Liver (tissue), 3 donors: ENCODE measurements at regions not wholly inside any gene's neighbourhood (a gene's known extent, or its start where the extent isn't known, plus 50 kb on each side); places are given as distances from the start of the nearest gene placed in this dataset.

ENCODE experiments used
- NR2F2 ChIP-seq: IDR thresholded peaks from 2 replicates; pipeline ENCODE4 v1.6.1; 2016; ENCODE audit warnings: antibody characterized with exemption
- RXRA ChIP-seq, 2 donors: IDR thresholded peaks; 2 replicates each; pipeline ENCODE4 v1.6.1; 2017 to 2018; ENCODE audit warnings: antibody characterized with exemption in 2 of 2, mild to moderate bottlenecking in 1 of 2
- SP1 ChIP-seq: IDR thresholded peaks from 2 replicates; pipeline ENCODE4 v1.6.1; 2018; ENCODE audit warnings: antibody characterized with exemption, mild to moderate bottlenecking
- TAF1 ChIP-seq: conservative IDR thresholded peaks from 2 replicates; pipeline ENCODE4 v1.6.1; 2016; ENCODE audit warnings: antibody characterized with exemption, mild to moderate bottlenecking
- YY1 ChIP-seq: IDR thresholded peaks from 2 replicates; pipeline ENCODE4 v1.6.1; 2016; ENCODE audit warnings: antibody characterized with exemption, mild to moderate bottlenecking
- TF ChIP-seq, protein P1 (sequence below): fragments of 150-350 bp; IDR thresholded peaks from 2 replicates; pipeline ENCODE4 v1.5.1; 2017; ENCODE audit warnings: improper control_type of control experiment, low read depth, low read length; ENCODE audit not compliant: missing input control
- TF ChIP-seq, protein P2 (sequence below): IDR thresholded peaks from 2 replicates; pipeline ENCODE4 v1.6.1; 2016; ENCODE audit warnings: antibody characterized with exemption
- donor health status: healthy.
- donor health status: healthy.

DNA sequence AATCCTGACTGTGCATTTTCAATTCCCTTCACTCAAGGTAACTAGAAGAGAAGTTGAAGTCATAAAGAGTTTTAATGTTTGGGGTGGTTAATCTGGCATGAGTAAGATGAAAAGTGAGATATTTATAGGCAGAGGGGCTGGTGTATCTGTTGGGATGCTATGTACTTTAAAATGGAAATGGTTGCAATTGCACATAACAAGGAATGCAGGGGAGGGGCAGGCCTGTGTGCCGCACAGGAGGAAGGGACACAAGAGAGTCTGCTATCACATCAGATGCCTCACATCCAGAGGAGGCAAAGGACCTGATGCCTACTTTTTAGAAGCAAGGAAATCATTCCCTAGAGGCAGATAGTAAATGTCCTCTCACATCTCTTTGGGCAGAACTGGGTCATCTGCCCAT, 55.5 kb upstream of the OSMR start:
- TF ChIP-seq TAF1 (no peak), YY1 (no peak), SP1 (no peak), NR2F2 (no peak), RXRA (IDR thresholded peaks at IDR 0.05) (no peak)
- TF ChIP-seq, protein P1, sequence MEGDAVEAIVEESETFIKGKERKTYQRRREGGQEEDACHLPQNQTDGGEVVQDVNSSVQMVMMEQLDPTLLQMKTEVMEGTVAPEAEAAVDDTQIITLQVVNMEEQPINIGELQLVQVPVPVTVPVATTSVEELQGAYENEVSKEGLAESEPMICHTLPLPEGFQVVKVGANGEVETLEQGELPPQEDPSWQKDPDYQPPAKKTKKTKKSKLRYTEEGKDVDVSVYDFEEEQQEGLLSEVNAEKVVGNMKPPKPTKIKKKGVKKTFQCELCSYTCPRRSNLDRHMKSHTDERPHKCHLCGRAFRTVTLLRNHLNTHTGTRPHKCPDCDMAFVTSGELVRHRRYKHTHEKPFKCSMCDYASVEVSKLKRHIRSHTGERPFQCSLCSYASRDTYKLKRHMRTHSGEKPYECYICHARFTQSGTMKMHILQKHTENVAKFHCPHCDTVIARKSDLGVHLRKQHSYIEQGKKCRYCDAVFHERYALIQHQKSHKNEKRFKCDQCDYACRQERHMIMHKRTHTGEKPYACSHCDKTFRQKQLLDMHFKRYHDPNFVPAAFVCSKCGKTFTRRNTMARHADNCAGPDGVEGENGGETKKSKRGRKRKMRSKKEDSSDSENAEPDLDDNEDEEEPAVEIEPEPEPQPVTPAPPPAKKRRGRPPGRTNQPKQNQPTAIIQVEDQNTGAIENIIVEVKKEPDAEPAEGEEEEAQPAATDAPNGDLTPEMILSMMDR, result no peak
- TF ChIP-seq, protein P2, sequence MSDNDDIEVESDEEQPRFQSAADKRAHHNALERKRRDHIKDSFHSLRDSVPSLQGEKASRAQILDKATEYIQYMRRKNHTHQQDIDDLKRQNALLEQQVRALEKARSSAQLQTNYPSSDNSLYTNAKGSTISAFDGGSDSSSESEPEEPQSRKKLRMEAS, result no peak
